HL-60 (cell line): ENCODE measurements at regions not wholly inside any gene's neighbourhood (a gene's known extent, or its start where the extent isn't known, plus 50 kb on each side); places are given as distances from the start of the nearest gene placed in this dataset.

Source experiments
- DNase-seq, 2 experiments: peaks; one replicate each; pipeline ENCODE4 v3.0.0-alpha.2; 2010 to 2020; ENCODE audit warnings: low read depth in 1 of 2, low spot score in 1 of 2
- H3K27ac ChIP-seq: fragments of 250-450 bp; sonication (Bioruptor Pico); replicated peaks from 2 replicates; pipeline ENCODE4 v1.5.1; 2020; ENCODE audit warnings: mild to moderate bottlenecking, moderate library complexity
- H3K27me3 ChIP-seq: fragments of 250-450 bp; sonication (Bioruptor Pico); 2 replicates; pipeline ENCODE4 v1.5.1; 2021; ENCODE audit warnings: mild to moderate bottlenecking, moderate library complexity; ENCODE audit not compliant: insufficient read depth, poor library complexity, severe bottlenecking
- H3K4me3 ChIP-seq: replicated peaks from 2 replicates; pipeline ENCODE4 v1.5.1; 2011; ENCODE audit warnings: mild to moderate bottlenecking, control low read depth, low read length; ENCODE audit not compliant: insufficient read depth
- CTCF ChIP-seq: IDR thresholded peaks from one replicate; pipeline ENCODE4 v1.5.1; 2011; ENCODE audit warnings: low read length, control low read depth, inconsistent platforms; ENCODE audit not compliant: insufficient read depth
- GABPA ChIP-seq: IDR thresholded peaks from 2 replicates; pipeline ENCODE4 v1.6.1; 2012; ENCODE audit warnings: low read depth
- POLR2AphosphoS5 ChIP-seq: IDR thresholded peaks from 2 replicates; pipeline ENCODE4 v1.6.1; 2012; ENCODE audit warnings: low read depth
- SPI1 ChIP-seq: IDR thresholded peaks from 2 replicates; pipeline ENCODE4 v1.6.1; 2012; ENCODE audit warnings: low read depth, mild to moderate bottlenecking, borderline replicate concordance
- TF ChIP-seq, protein P1 (sequence below): IDR thresholded peaks from 2 replicates; pipeline ENCODE4 v1.6.1; 2012; ENCODE audit warnings: low read depth; ENCODE audit not compliant: insufficient replicate concordance

GRCh38 chr1:5477716-5478115, 514.5 kb downstream of the NPHP4 start:
- no peak overlapping the region for H3K4me3 ChIP-seq
- no peak for DNase-seq
- TF ChIP-seq CTCF (no peak), SPI1 (no peak), GABPA (no peak), POLR2AphosphoS5 (no peak)
- TF ChIP-seq, protein P1, sequence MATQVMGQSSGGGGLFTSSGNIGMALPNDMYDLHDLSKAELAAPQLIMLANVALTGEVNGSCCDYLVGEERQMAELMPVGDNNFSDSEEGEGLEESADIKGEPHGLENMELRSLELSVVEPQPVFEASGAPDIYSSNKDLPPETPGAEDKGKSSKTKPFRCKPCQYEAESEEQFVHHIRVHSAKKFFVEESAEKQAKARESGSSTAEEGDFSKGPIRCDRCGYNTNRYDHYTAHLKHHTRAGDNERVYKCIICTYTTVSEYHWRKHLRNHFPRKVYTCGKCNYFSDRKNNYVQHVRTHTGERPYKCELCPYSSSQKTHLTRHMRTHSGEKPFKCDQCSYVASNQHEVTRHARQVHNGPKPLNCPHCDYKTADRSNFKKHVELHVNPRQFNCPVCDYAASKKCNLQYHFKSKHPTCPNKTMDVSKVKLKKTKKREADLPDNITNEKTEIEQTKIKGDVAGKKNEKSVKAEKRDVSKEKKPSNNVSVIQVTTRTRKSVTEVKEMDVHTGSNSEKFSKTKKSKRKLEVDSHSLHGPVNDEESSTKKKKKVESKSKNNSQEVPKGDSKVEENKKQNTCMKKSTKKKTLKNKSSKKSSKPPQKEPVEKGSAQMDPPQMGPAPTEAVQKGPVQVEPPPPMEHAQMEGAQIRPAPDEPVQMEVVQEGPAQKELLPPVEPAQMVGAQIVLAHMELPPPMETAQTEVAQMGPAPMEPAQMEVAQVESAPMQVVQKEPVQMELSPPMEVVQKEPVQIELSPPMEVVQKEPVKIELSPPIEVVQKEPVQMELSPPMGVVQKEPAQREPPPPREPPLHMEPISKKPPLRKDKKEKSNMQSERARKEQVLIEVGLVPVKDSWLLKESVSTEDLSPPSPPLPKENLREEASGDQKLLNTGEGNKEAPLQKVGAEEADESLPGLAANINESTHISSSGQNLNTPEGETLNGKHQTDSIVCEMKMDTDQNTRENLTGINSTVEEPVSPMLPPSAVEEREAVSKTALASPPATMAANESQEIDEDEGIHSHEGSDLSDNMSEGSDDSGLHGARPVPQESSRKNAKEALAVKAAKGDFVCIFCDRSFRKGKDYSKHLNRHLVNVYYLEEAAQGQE, result no peak
- no peak overlapping the region for H3K27ac ChIP-seq
- no peaks in the 10 kb centered on the region for H3K27me3 ChIP-seq

GRCh38 chr1:5475572-5475971, 516.7 kb downstream of the NPHP4 start:
- no peaks in the 10 kb centered on the region for H3K27me3 ChIP-seq
- no peak for DNase-seq

DNA sequence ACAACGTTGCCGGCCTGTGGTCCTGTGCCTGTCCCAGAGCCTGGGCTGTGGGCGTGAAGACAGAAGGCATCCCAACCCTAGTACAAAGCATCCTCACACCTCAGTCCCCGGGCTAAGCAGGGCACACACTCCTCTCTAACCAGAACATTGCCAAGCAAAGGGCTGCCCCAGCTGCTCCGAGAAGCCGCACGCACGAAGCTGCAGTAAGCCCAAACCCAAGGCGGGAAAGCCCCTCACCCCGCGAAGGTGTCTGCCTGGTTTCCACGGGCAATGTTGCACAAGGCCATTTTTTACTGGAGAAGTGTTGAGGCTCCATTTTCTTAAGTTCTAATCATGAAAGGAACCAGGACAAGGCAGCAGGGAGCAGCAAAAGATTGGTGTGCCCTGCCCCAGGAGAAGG, 519.0 kb downstream of the NPHP4 start:
- no peak for TF ChIP-seq CTCF
- TF ChIP-seq, protein P1, result no peak
- no peak for TF ChIP-seq SPI1
- TF ChIP-seq GABPA, result no peak
- no peak for TF ChIP-seq POLR2AphosphoS5
- DNase-seq, result no peak
- H3K27ac ChIP-seq, result no peak overlapping the region
- H3K4me3 ChIP-seq, result no peak overlapping the region
- no peaks in the 10 kb centered on the region for H3K27me3 ChIP-seq

More at GRCh38 chr1:5475572-5475971, 516.7 kb downstream of the NPHP4 start:
- TF ChIP-seq POLR2AphosphoS5 (no peak), SPI1 (no peak), GABPA (no peak), CTCF (no peak)
- TF ChIP-seq, protein P1, result no peak
- H3K27ac ChIP-seq, result no peak overlapping the region
- H3K4me3 ChIP-seq, result no peak overlapping the region
